Ovary (tissue), 7 donors: ENCODE measurements at regions not wholly inside any gene's neighbourhood (a gene's known extent, or its start where the extent isn't known, plus 50 kb on each side); places are given as distances from the start of the nearest gene placed in this dataset.
A peak's percentile ranks its signal among the peaks of the same experiment; 100 is the strongest.

Experiments used
- DNase-seq, 5 donors: peaks; one replicate each; pipeline ENCODE4 v3.0.0-alpha.2; 2019 to 2020
- H3K27ac ChIP-seq, 2 donors: fragments of 200-600 bp; one replicate each; pipeline versions ENCODE4 v1.5.1 to v1.8.0; 2019 to 2022
- H3K27me3 ChIP-seq: fragments of 200-600 bp; one replicate; pipeline ENCODE4 v1.8.0; 2022
- H3K36me3 ChIP-seq: fragments of 200-600 bp; sonication (generic); one replicate; pipeline ENCODE4 v1.5.1; 2019
- H3K4me1 ChIP-seq: one replicate; pipeline ENCODE4 v1.8.1; 2013; ENCODE audit warnings: mild to moderate bottlenecking, moderate library complexity; ENCODE audit not compliant: insufficient read depth
- H3K4me3 ChIP-seq: fragments of 200-600 bp; sonication (generic); one replicate; pipeline ENCODE4 v1.5.1; 2017
- H3K9me3 ChIP-seq, 2 donors: fragments of 200-600 bp in 1 of 2; sonication (generic) in 1 of 2; one replicate each; pipeline versions ENCODE4 v1.5.1 to v1.8.1; 2013 to 2019; ENCODE audit warnings: mild to moderate bottlenecking in 1 of 2, moderate library complexity in 1 of 2
- CTCF ChIP-seq, 3 donors: fragments of 450-650 bp in 2 of 3; fragments of 200-600 bp in 1 of 3; IDR thresholded peaks; one replicate each; pipeline versions ENCODE4 v1.5.1 to v1.8.0; 2016 to 2022; ENCODE audit warnings: antibody characterized with exemption in 3 of 3, mild to moderate bottlenecking in 1 of 3
- EP300 ChIP-seq: sonication (generic); formaldehyde crosslinking; IDR thresholded peaks from one replicate; pipeline ENCODE4 v1.6.1; 2017; ENCODE audit warnings: antibody characterized with exemption
- POLR2A ChIP-seq: fragments of 450-650 bp; IDR thresholded peaks from one replicate; pipeline ENCODE4 v1.6.1; 2017; ENCODE audit warnings: antibody characterized with exemption, mild to moderate bottlenecking, moderate library complexity
- WGBS, 3 donors: extraction: QIAGEN DNeasy Blood & Tissue Kit in 1 of 3; methylation state at CpG; one replicate each; pipeline versions ENCODE4 v1.1.5 to v1.1.7; 2013 to 2017; 5-methylcytosine and 5-hydroxymethylcytosine counted together
- intact Hi-C, 4 donors: fragments of 100-400 bp; cut with DNase I; formaldehyde crosslinking; loops; one replicate each; pipeline versions ENCODE4 v1.11.0 to v1.15.1; 2022 to 2023
- donor health status: DM: no; HTN: no; CAD: no; lungs with moderate emphysema.
- donor health status: DM: no; HTN: no; CAD: no.
- donor health status: Bipolar disorder and iron deficiency.
- donor health status: DM: no; HTN: no; CAD: no.
- donor health status: DM: yes; HTN: yes; CAD: no.

GRCh38 chr6:47103931-47104330 lies 61.8 kb upstream of the ADGRF1 start:
- no peak for DNase-seq
- WGBS, 3 donors: 69 to 74% (median 71%) methylated on average over 6 of the region's 6 CpGs
- no peaks in the 10 kb centered on the region for H3K9me3 ChIP-seq

GRCh38 chr6:47102331-47102730 lies 60.2 kb upstream of the ADGRF1 start:
- H3K9me3 ChIP-seq: no peaks in the 10 kb centered on the region
- no peaks in the 10 kb centered on the region for H3K27me3 ChIP-seq
- TF ChIP-seq CTCF (IDR thresholded peaks at IDR 0.05) (no peak), EP300 (no peak), POLR2A (no peak)
- no peaks in the 10 kb centered on the region for H3K4me1 ChIP-seq
- intact Hi-C loops: no loop called here
- 97 to 98% (median 97%) methylated on average over 5 of the region's 5 CpGs for WGBS, 3 donors
- no peaks in the 10 kb centered on the region for H3K36me3 ChIP-seq
- no peak overlapping the region for H3K4me3 ChIP-seq
- H3K27ac ChIP-seq: no peak overlapping the region
- no peak for DNase-seq

More at GRCh38 chr6:47103931-47104330, 61.8 kb upstream of the ADGRF1 start:
- H3K36me3 ChIP-seq: no peaks in the 10 kb centered on the region
- no peaks in the 10 kb centered on the region for H3K4me1 ChIP-seq
- no peaks in the 10 kb centered on the region for H3K27me3 ChIP-seq
- no peak overlapping the region for H3K4me3 ChIP-seq
- H3K27ac ChIP-seq: no peak overlapping the region
- intact Hi-C loops: no loop called here
- no peak for TF ChIP-seq EP300
- no peak for TF ChIP-seq CTCF (IDR thresholded peaks at IDR 0.05)
- TF ChIP-seq POLR2A: no peak

DNA sequence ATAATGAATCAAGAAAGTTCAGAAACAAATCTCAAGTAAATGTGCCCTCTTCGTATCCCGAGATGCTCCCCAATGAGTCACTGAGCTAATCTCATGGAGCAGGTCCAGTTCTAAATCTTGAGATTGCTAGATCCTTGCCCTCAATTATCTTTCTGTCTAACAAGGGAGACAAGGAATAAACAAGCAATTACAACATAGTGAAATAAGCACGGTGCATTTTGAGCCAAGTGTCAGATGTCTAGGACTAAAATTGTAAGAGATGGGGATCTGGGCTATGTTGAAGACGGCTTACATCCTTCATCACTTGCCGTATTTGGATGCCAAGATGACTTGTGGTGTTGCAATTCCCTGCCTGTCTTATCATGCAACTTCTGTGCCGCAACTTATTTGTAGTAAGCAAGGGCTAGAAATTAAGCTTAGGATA lies 56.5 kb upstream of the ADGRF1 start:
- intact Hi-C loops: loop anchor here in 3 of 4 donors (2.0 to 10.0 kb wide), 3 partner anchors 206 to 210 kb away; partner anchors contain the start of gene TNFRSF21 (in 3 of the 3)
- Histone ChIP-seq H3K36me3 (no peaks in the 10 kb centered on the region), H3K27me3 (no peaks in the 10 kb centered on the region), H3K4me1 (no peaks in the 10 kb centered on the region), H3K27ac (no peak overlapping the region), H3K4me3 (no peak overlapping the region), H3K9me3 (no peaks in the 10 kb centered on the region)
- WGBS, 3 donors: 71 to 83% (median 81%) methylated on average over 6 of the region's 6 CpGs
- DNase-seq: peak in 1 of 5 donors; percentile 30
- no peak for TF ChIP-seq EP300
- TF ChIP-seq CTCF (IDR thresholded peaks at IDR 0.05): no peak
- TF ChIP-seq POLR2A: no peak

GRCh38 chr6:47097092-47097945 lies 55.2 kb upstream of the ADGRF1 start:
- H3K4me1 ChIP-seq: peaks cover 6% of the 10 kb centered on the region
- intact Hi-C loops: loop anchor here in 2 of 4 donors (5.0 to 10.0 kb wide), 2 partner anchors 207 to 210 kb away; partner anchors contain the start of gene TNFRSF21 (in 2 of the 2)
- H3K9me3 ChIP-seq: no peaks in the 10 kb centered on the region
- DNase-seq: peak; percentile 34 to 62 (median 51)
- H3K27ac ChIP-seq: no peak overlapping the region
- no peaks in the 10 kb centered on the region for H3K27me3 ChIP-seq
- TF ChIP-seq CTCF (IDR thresholded peaks at IDR 0.05) (peak in 2 of 3 donors; percentile 14 to 32), POLR2A (no peak)
- H3K36me3 ChIP-seq: no peaks in the 10 kb centered on the region
- H3K4me3 ChIP-seq: no peak overlapping the region
- WGBS, 3 donors: 45 to 51% (median 46%) methylated on average over 8 of the region's 8 CpGs
